HEK293 (cell line): ENCODE measurements at regions not wholly inside any gene's neighbourhood (a gene's known extent, or its start where the extent isn't known, plus 50 kb on each side); places are given as distances from the start of the nearest gene placed in this dataset.

Experiments
- CTCF ChIA-PET: fragments of 350-600 bp; formaldehyde crosslinking; extraction: SDS; loops from one replicate; lab custom pipeline; 2021; ENCODE audit warnings: antibody characterized with exemption; lab: Yijun Ruan, JAX
- POLR2A ChIA-PET: fragments of 300-600 bp; formaldehyde crosslinking; extraction: SDS; loops from one replicate; lab custom pipeline; 2020; ENCODE audit warnings: antibody characterized with exemption, inconsistent platforms; lab: Yijun Ruan, JAX
- H3K27ac ChIP-seq: fragments of 200-500 bp; sonication (Bioruptor generic); 2 replicates; pipeline ENCODE4 v1.5.1; 2014; ENCODE audit warnings: low read depth, low read length, control low read depth, inconsistent platforms; ENCODE audit errors: extremely low read depth
- H3K36me3 ChIP-seq, 2 experiments: fragments of 200-500 bp in 1 of 2; sonication (Bioruptor generic) in 1 of 2; 1 replicate in 1 of 2; 2 replicates in 1 of 2; pipeline ENCODE4 v1.5.1; 2014 to 2017; ENCODE audit warnings: inconsistent platforms in 2 of 2, low read length in 2 of 2; ENCODE audit not compliant: control insufficient read depth in 2 of 2, insufficient read depth in 1 of 2
- H3K4me1 ChIP-seq: fragments of 200-500 bp; sonication (Bioruptor generic); 2 replicates; pipeline ENCODE4 v1.5.1; 2014; ENCODE audit warnings: mild to moderate bottlenecking, low read length, inconsistent platforms; ENCODE audit not compliant: control insufficient read depth, insufficient read depth
- H3K4me3 ChIP-seq: 2 replicates; pipeline ENCODE4 v1.5.1; 2011; ENCODE audit warnings: low read depth, mild to moderate bottlenecking, control low read depth, low read length, moderate library complexity
- H3K9me3 ChIP-seq: fragments of 200-500 bp; sonication (Bioruptor generic); 2 replicates; pipeline ENCODE4 v1.5.1; 2014; ENCODE audit warnings: low read depth, low read length, inconsistent platforms; ENCODE audit not compliant: control insufficient read depth, insufficient read depth
- EGR2 ChIP-seq: fragments of 450-650 bp; formaldehyde crosslinking; IDR thresholded peaks from 2 replicates; pipeline ENCODE4 v1.5.1; 2016; ENCODE audit warnings: low read depth, missing biosample characterization, missing genetic modification characterization
- MYNN ChIP-seq: fragments of 450-650 bp; formaldehyde crosslinking; IDR thresholded peaks from 2 replicates; pipeline ENCODE4 v1.5.1; 2016; ENCODE audit warnings: missing biosample characterization, missing genetic modification characterization, borderline replicate concordance
- SALL2 ChIP-seq: fragments of 450-650 bp; formaldehyde crosslinking; IDR thresholded peaks from 2 replicates; pipeline ENCODE4 v1.5.0; 2017; ENCODE audit warnings: missing biosample characterization, mild to moderate bottlenecking, missing genetic modification characterization, borderline replicate concordance
- SCRT2 ChIP-seq: fragments of 450-650 bp; formaldehyde crosslinking; IDR thresholded peaks from 2 replicates; pipeline ENCODE4 v1.5.1; 2016; ENCODE audit warnings: missing biosample characterization, missing genetic modification characterization
- SP2 ChIP-seq: fragments of 450-650 bp; formaldehyde crosslinking; IDR thresholded peaks from 2 replicates; pipeline ENCODE4 v1.5.1; 2016; ENCODE audit warnings: missing biosample characterization, missing genetic modification characterization
- ZNF211 ChIP-seq: fragments of 450-650 bp; formaldehyde crosslinking; IDR thresholded peaks from 2 replicates; pipeline ENCODE4 v1.5.1; 2016; ENCODE audit warnings: low read depth, missing biosample characterization, missing genetic modification characterization
- ZNF239 ChIP-seq: fragments of 450-650 bp; formaldehyde crosslinking; IDR thresholded peaks from 2 replicates; pipeline ENCODE4 v1.5.1; 2016; ENCODE audit warnings: missing biosample characterization, missing genetic modification characterization
- ZNF521 ChIP-seq: fragments of 450-650 bp; formaldehyde crosslinking; IDR thresholded peaks from 2 replicates; pipeline ENCODE4 v1.5.1; 2017; ENCODE audit warnings: missing biosample characterization, mild to moderate bottlenecking, missing genetic modification characterization
- ZNF560 ChIP-seq: fragments of 450-650 bp; formaldehyde crosslinking; IDR thresholded peaks from 2 replicates; pipeline ENCODE4 v1.5.1; 2017; ENCODE audit warnings: missing biosample characterization, missing genetic modification characterization, borderline replicate concordance
- ZNF585B ChIP-seq: fragments of 450-650 bp; formaldehyde crosslinking; IDR thresholded peaks from 2 replicates; pipeline ENCODE4 v1.5.1; 2016; ENCODE audit warnings: missing biosample characterization, missing genetic modification characterization
- ZNF654 ChIP-seq: fragments of 450-650 bp; formaldehyde crosslinking; IDR thresholded peaks from 2 replicates; pipeline ENCODE4 v1.5.1; 2016; ENCODE audit warnings: low read depth, missing biosample characterization, missing genetic modification characterization
- ZNF747 ChIP-seq: fragments of 450-650 bp; formaldehyde crosslinking; IDR thresholded peaks from 2 replicates; pipeline ENCODE4 v1.5.1; 2016; ENCODE audit warnings: missing biosample characterization, missing genetic modification characterization
- TF ChIP-seq, protein P1 (sequence below): fragments of 450-650 bp; formaldehyde crosslinking; IDR thresholded peaks from 2 replicates; pipeline ENCODE4 v1.5.1; 2016; ENCODE audit warnings: missing biosample characterization, missing genetic modification characterization, borderline replicate concordance
- TF ChIP-seq, protein P2 (sequence below): fragments of 450-650 bp; formaldehyde crosslinking; IDR thresholded peaks from 2 replicates; pipeline ENCODE4 v1.5.1; 2016; ENCODE audit warnings: missing biosample characterization, missing genetic modification characterization

DNA sequence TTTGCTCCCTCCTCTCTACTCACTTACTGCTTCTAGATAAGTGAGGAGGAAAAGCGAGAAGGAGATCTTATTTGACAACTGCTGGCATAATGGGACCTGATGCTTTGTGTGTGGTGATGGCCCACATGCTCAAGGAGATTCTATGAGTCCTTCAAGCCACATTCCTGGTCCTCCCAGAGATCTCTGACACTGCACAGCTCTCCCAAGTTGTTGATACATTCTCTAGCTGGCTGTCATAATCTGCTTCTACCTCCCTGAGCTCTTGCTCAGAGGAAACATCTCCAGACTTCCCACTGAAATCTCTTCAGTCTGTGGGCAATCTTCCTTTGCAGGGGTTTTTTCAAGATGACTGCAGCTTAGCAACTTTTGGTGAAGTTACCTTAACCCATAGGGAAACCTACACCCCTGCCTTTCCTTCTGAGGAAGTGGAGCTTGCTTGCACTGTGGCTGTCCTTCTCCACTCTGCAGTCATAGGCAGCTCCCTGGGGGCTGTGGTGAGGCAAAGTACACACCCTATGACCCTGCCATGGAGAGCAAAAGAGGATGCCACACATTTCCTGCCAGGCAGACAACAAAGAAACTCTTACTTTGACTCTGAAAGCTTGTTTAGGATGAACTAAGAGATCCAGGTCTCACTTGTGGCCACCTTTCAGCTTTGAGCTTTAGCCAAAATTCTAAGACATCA lies 163.8 kb downstream of the TMEM38B start:
- CTCF ChIA-PET = interaction anchor here (2.0 to 6.0 kb wide), 2 partner anchors 16 to 24 kb away, joined by 14 to 32 read pairs; no protein-coding TSS in a partner anchor
- no peaks in the 10 kb centered on the region for H3K9me3 ChIP-seq
- no peaks in the 10 kb centered on the region for H3K36me3 ChIP-seq
- POLR2A ChIA-PET = no interaction called here
- TF ChIP-seq ZNF211 = no peak
- TF ChIP-seq, protein P1, sequence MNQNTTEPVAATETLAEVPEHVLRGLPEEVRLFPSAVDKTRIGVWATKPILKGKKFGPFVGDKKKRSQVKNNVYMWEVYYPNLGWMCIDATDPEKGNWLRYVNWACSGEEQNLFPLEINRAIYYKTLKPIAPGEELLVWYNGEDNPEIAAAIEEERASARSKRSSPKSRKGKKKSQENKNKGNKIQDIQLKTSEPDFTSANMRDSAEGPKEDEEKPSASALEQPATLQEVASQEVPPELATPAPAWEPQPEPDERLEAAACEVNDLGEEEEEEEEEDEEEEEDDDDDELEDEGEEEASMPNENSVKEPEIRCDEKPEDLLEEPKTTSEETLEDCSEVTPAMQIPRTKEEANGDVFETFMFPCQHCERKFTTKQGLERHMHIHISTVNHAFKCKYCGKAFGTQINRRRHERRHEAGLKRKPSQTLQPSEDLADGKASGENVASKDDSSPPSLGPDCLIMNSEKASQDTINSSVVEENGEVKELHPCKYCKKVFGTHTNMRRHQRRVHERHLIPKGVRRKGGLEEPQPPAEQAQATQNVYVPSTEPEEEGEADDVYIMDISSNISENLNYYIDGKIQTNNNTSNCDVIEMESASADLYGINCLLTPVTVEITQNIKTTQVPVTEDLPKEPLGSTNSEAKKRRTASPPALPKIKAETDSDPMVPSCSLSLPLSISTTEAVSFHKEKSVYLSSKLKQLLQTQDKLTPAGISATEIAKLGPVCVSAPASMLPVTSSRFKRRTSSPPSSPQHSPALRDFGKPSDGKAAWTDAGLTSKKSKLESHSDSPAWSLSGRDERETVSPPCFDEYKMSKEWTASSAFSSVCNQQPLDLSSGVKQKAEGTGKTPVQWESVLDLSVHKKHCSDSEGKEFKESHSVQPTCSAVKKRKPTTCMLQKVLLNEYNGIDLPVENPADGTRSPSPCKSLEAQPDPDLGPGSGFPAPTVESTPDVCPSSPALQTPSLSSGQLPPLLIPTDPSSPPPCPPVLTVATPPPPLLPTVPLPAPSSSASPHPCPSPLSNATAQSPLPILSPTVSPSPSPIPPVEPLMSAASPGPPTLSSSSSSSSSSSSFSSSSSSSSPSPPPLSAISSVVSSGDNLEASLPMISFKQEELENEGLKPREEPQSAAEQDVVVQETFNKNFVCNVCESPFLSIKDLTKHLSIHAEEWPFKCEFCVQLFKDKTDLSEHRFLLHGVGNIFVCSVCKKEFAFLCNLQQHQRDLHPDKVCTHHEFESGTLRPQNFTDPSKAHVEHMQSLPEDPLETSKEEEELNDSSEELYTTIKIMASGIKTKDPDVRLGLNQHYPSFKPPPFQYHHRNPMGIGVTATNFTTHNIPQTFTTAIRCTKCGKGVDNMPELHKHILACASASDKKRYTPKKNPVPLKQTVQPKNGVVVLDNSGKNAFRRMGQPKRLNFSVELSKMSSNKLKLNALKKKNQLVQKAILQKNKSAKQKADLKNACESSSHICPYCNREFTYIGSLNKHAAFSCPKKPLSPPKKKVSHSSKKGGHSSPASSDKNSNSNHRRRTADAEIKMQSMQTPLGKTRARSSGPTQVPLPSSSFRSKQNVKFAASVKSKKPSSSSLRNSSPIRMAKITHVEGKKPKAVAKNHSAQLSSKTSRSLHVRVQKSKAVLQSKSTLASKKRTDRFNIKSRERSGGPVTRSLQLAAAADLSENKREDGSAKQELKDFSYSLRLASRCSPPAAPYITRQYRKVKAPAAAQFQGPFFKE = no peak
- no peak for TF ChIP-seq SCRT2
- no peak for TF ChIP-seq ZNF521 (tag by site-specific recombination)
- no peak for TF ChIP-seq EGR2 (tag by site-specific recombination)
- TF ChIP-seq ZNF654 (tag by site-specific recombination) = no peak
- TF ChIP-seq MYNN (tag by site-specific recombination) = no peak
- no peak for TF ChIP-seq ZNF747
- no peak for TF ChIP-seq ZNF239 (tag by site-specific recombination)
- TF ChIP-seq ZNF585B = no peak
- TF ChIP-seq SALL2 (tag by site-specific recombination) = no peak
- no peak overlapping the region for H3K4me3 ChIP-seq
- H3K27ac ChIP-seq = no peak overlapping the region
- no peaks in the 10 kb centered on the region for H3K4me1 ChIP-seq

DNA sequence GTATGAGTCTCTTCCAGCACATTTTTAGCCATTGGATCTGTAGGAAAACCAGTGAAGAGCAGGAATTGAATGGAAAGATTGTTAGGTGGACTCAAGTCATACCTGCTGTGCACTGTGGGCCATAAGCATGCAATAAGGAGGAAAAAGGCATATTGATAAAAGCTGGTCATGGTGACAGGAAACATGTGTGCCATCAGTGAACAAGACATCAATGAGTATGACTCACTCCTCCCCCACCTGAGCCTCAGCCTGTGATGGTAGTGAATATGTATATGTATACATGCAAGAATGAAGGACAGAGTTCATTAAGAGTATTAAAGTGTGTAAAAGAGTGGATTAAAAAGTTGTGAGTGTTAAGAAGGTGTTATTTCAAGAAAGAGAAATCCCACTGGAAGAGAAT lies 164.5 kb downstream of the TMEM38B start:
- H3K4me1 ChIP-seq = no peaks in the 10 kb centered on the region
- no peaks in the 10 kb centered on the region for H3K36me3 ChIP-seq
- ChIA-PET POLR2A (no interaction called here), CTCF (interaction anchor here (2.0 kb wide), 1 partner anchor 23 kb away, joined by 14 read pairs; no protein-coding TSS in a partner anchor)
- H3K27ac ChIP-seq = no peak overlapping the region
- H3K4me3 ChIP-seq = no peak overlapping the region
- H3K9me3 ChIP-seq = no peaks in the 10 kb centered on the region
- no peak for TF ChIP-seq ZNF560 (tag by site-specific recombination)
- no peak for TF ChIP-seq SP2
- TF ChIP-seq, protein P2, sequence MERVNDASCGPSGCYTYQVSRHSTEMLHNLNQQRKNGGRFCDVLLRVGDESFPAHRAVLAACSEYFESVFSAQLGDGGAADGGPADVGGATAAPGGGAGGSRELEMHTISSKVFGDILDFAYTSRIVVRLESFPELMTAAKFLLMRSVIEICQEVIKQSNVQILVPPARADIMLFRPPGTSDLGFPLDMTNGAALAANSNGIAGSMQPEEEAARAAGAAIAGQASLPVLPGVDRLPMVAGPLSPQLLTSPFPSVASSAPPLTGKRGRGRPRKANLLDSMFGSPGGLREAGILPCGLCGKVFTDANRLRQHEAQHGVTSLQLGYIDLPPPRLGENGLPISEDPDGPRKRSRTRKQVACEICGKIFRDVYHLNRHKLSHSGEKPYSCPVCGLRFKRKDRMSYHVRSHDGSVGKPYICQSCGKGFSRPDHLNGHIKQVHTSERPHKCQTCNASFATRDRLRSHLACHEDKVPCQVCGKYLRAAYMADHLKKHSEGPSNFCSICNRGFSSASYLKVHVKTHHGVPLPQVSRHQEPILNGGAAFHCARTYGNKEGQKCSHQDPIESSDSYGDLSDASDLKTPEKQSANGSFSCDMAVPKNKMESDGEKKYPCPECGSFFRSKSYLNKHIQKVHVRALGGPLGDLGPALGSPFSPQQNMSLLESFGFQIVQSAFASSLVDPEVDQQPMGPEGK = no peak
